ENCODE measurements at regions not wholly inside any gene's neighbourhood (a gene's known extent, or its start where the extent isn't known, plus 50 kb on each side); places are given as distances from the start of the nearest gene placed in this dataset.

GRCh38 chr3:107954845-107955244 is 136.0 kb downstream of the CD47 start (continued):
- TF ChIP-seq, protein P1, sequence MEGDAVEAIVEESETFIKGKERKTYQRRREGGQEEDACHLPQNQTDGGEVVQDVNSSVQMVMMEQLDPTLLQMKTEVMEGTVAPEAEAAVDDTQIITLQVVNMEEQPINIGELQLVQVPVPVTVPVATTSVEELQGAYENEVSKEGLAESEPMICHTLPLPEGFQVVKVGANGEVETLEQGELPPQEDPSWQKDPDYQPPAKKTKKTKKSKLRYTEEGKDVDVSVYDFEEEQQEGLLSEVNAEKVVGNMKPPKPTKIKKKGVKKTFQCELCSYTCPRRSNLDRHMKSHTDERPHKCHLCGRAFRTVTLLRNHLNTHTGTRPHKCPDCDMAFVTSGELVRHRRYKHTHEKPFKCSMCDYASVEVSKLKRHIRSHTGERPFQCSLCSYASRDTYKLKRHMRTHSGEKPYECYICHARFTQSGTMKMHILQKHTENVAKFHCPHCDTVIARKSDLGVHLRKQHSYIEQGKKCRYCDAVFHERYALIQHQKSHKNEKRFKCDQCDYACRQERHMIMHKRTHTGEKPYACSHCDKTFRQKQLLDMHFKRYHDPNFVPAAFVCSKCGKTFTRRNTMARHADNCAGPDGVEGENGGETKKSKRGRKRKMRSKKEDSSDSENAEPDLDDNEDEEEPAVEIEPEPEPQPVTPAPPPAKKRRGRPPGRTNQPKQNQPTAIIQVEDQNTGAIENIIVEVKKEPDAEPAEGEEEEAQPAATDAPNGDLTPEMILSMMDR (IDR thresholded peaks at IDR 0.05) = no peak
- TF ChIP-seq NFIC (IDR thresholded peaks at IDR 0.05; ENCODE audit: borderline replicate concordance) = no peak

- Histone ChIP-seq H3K4me1 (ENCODE audit: control insufficient read depth in 1 of 2, insufficient read depth in 2 of 2, low read depth in 1 of 2, low read length in 1 of 2) (peaks cover 11 to 16% of the 10 kb centered on the region in 2 experiments; a peak in 3 of 4 replicates), H3K9ac (no peak overlapping the region), H3K9me3 (no peaks in the 10 kb centered on the region), H3K27me3 (ENCODE audit: insufficient read depth) (no peaks in the 10 kb centered on the region), H3F3A (replicated peaks; ENCODE audit: insufficient read depth) (no peaks in the 10 kb centered on the region), H3K9me2 (no peaks in the 10 kb centered on the region), H3K27ac (ENCODE audit: low read depth in 2 of 2, low read length in 1 of 2) (no peak overlapping the region), H3K4me2 (no peak overlapping the region), H2AFZ (ENCODE audit: low read depth) (no peak overlapping the region), H3K79me2 (ENCODE audit: insufficient read depth) (no peaks in the 10 kb centered on the region), H4K20me1 (ENCODE audit: insufficient read depth) (no peaks in the 10 kb centered on the region), H3K36me3 (replicated peaks in 1 of 2; ENCODE audit: control insufficient read depth in 1 of 2, insufficient read depth in 2 of 2, low read length in 1 of 2) (no peaks in the 10 kb centered on the region), H3K4me3 (ENCODE audit: low read depth in 2 of 2, low read length in 1 of 2) (no peak overlapping the region)
- ChIA-PET CTCF (interaction anchor here (0.9 kb wide), 1 partner anchor 26 kb away, joined by 3 read pairs; no protein-coding TSS in a partner anchor), POLR2A (no interaction called here)
- TF ChIP-seq YY1 (IDR thresholded peaks at IDR 0.05; ENCODE audit: low read depth) (no peak), GATA2 (CRISPR knock-in tag; IDR thresholded peaks at IDR 0.05) (no peak), SIN3A (IDR thresholded peaks at IDR 0.05; ENCODE audit: borderline replicate concordance, low read depth, low read length) (no peak), SMC3 (IDR thresholded peaks at IDR 0.05; ENCODE audit: low read depth, low read length) (no peak), MAX (IDR thresholded peaks at IDR 0.05; ENCODE audit: low read depth) (no peak), FOXM1 (IDR thresholded peaks at IDR 0.05; ENCODE audit: low read depth) (no peak), CHD2 (IDR thresholded peaks at IDR 0.05; ENCODE audit: low read length, partially characterized antibody) (no peak), TEAD4 (IDR thresholded peaks at IDR 0.05; ENCODE audit: borderline replicate concordance, insufficient read depth) (no peak), POLR2AphosphoS5 (IDR thresholded peaks at IDR 0.05; ENCODE audit: low read depth, low read length) (no peak), RXRA (IDR thresholded peaks at IDR 0.05; ENCODE audit: borderline replicate concordance, low read depth) (no peak), FOXJ3 (CRISPR knock-in tag; IDR thresholded peaks at IDR 0.05) (no peak), NRF1 (IDR thresholded peaks at IDR 0.05; ENCODE audit: low read depth, low read length) (no peak), TAF1 (IDR thresholded peaks at IDR 0.05; ENCODE audit: borderline replicate concordance, low read depth, low read length) (no peak), FOSL2 (IDR thresholded peaks at IDR 0.05; ENCODE audit: borderline replicate concordance, low read depth) (no peak), EP300 (IDR thresholded peaks at IDR 0.05; ENCODE audit: borderline replicate concordance in 1 of 2, low read depth in 1 of 2, low read length in 1 of 2) (no peak), GABPA (IDR thresholded peaks at IDR 0.05; ENCODE audit: low read depth) (no peak), MXI1 (IDR thresholded peaks at IDR 0.05; ENCODE audit: low read depth, low read length) (no peak), RAD21 (IDR thresholded peaks at IDR 0.05; ENCODE audit: low read length) (no peak), NFIC (IDR thresholded peaks at IDR 0.05; ENCODE audit: borderline replicate concordance) (no peak)
- TF ChIP-seq, protein P2, sequence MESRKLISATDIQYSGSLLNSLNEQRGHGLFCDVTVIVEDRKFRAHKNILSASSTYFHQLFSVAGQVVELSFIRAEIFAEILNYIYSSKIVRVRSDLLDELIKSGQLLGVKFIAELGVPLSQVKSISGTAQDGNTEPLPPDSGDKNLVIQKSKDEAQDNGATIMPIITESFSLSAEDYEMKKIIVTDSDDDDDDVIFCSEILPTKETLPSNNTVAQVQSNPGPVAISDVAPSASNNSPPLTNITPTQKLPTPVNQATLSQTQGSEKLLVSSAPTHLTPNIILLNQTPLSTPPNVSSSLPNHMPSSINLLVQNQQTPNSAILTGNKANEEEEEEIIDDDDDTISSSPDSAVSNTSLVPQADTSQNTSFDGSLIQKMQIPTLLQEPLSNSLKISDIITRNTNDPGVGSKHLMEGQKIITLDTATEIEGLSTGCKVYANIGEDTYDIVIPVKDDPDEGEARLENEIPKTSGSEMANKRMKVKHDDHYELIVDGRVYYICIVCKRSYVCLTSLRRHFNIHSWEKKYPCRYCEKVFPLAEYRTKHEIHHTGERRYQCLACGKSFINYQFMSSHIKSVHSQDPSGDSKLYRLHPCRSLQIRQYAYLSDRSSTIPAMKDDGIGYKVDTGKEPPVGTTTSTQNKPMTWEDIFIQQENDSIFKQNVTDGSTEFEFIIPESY (IDR thresholded peaks at IDR 0.05; ENCODE audit: borderline replicate concordance, low read depth) = no peak
- 86% methylated on average over 3 of the region's 3 CpGs for WGBS (ENCODE audit: low lambda C conversion rate)
- no peak for DNase-seq
Observed at GRCh38 chr3:107953722-107954121, 137.1 kb downstream of the CD47 start.

All from SK-N-SH (cell line).